ENCODE measurements at regions not wholly inside any gene's neighbourhood (a gene's known extent, or its start where the extent isn't known, plus 50 kb on each side); places are given as distances from the start of the nearest gene placed in this dataset.

DNA sequence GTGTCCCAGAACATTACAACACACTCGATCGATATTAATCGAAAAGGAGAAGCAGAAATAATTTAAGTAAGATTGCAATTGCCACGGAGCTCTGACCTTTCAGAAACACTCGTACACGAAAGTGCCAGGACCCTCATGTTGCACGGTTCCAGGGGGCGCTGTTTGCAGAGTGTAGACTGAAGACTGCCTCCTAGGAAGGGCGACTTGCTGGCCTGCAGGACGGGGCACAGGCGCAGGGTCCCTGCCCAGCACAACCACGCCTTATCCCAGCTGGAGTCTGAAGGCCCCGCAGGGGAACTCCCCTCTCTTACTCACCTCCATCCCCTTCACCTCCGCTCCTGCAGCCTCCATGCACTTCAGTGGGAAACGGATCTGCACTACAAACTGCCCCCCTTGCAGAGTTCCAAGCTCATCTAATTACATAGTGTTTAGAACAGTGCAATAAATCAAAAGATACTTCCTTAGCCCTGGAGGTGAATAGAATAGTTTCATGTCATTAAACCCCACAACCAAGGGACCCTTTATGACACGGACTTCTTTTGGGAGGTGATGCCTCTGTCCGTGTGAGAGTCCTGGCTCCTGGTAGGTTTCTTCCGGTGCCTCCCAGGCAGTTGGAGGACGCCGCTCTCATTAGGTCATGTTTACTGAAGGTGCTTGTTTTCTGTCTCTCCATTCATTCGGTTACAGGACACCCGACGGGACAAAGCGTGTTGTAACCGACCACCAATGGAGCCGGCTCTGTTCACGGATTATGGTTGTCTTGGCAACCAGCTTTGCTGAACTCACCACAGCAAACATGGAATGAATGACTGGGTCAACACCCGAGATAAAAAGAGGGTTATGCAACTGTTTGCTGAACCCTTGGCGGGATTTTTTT lies 262.2 kb downstream of the BAMBI start (continued):
- TF ChIP-seq, protein P1, sequence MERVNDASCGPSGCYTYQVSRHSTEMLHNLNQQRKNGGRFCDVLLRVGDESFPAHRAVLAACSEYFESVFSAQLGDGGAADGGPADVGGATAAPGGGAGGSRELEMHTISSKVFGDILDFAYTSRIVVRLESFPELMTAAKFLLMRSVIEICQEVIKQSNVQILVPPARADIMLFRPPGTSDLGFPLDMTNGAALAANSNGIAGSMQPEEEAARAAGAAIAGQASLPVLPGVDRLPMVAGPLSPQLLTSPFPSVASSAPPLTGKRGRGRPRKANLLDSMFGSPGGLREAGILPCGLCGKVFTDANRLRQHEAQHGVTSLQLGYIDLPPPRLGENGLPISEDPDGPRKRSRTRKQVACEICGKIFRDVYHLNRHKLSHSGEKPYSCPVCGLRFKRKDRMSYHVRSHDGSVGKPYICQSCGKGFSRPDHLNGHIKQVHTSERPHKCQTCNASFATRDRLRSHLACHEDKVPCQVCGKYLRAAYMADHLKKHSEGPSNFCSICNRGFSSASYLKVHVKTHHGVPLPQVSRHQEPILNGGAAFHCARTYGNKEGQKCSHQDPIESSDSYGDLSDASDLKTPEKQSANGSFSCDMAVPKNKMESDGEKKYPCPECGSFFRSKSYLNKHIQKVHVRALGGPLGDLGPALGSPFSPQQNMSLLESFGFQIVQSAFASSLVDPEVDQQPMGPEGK (tag by site-specific recombination; IDR thresholded peaks at IDR 0.05), result peak; percentile 77
- TF ChIP-seq KLF1 (tag by site-specific recombination; IDR thresholded peaks at IDR 0.05), result peak; percentile 59
- TF ChIP-seq ZNF830 (tag by site-specific recombination; IDR thresholded peaks at IDR 0.05; ENCODE audit: low read depth), result no peak
- peak; percentile 99 for TF ChIP-seq ZNF121 (tag by site-specific recombination; IDR thresholded peaks at IDR 0.05)
- TF ChIP-seq WT1 (tag by site-specific recombination; IDR thresholded peaks at IDR 0.05), result peak; percentile 62
- no peak for TF ChIP-seq ZNF670 (tag by site-specific recombination; IDR thresholded peaks at IDR 0.05; ENCODE audit: low read depth)
- peak; percentile 12; the same call in 1 of the 2 replicates for TF ChIP-seq SP2 (tag by site-specific recombination; IDR thresholded peaks at IDR 0.05)
- TF ChIP-seq, protein P2, sequence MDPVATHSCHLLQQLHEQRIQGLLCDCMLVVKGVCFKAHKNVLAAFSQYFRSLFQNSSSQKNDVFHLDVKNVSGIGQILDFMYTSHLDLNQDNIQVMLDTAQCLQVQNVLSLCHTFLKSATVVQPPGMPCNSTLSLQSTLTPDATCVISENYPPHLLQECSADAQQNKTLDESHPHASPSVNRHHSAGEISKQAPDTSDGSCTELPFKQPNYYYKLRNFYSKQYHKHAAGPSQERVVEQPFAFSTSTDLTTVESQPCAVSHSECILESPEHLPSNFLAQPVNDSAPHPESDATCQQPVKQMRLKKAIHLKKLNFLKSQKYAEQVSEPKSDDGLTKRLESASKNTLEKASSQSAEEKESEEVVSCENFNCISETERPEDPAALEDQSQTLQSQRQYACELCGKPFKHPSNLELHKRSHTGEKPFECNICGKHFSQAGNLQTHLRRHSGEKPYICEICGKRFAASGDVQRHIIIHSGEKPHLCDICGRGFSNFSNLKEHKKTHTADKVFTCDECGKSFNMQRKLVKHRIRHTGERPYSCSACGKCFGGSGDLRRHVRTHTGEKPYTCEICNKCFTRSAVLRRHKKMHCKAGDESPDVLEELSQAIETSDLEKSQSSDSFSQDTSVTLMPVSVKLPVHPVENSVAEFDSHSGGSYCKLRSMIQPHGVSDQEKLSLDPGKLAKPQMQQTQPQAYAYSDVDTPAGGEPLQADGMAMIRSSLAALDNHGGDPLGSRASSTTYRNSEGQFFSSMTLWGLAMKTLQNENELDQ (tag by site-specific recombination; IDR thresholded peaks at IDR 0.05; ENCODE audit: low read depth), result no peak
- TF ChIP-seq ZBTB17 (tag by site-specific recombination; IDR thresholded peaks at IDR 0.05), result peak; percentile 76
- TF ChIP-seq ZNF549 (tag by site-specific recombination; IDR thresholded peaks at IDR 0.05), result no peak
- no peak for TF ChIP-seq ZNF211 (tag by site-specific recombination; IDR thresholded peaks at IDR 0.05; ENCODE audit: low read depth)
- TF ChIP-seq ZNF2 (tag by site-specific recombination; IDR thresholded peaks at IDR 0.05), result peak; percentile 64
- peak; percentile 31; the same call in 1 of the 2 replicates for TF ChIP-seq ZBTB20 (tag by site-specific recombination; IDR thresholded peaks at IDR 0.05)
- TF ChIP-seq, protein P3, sequence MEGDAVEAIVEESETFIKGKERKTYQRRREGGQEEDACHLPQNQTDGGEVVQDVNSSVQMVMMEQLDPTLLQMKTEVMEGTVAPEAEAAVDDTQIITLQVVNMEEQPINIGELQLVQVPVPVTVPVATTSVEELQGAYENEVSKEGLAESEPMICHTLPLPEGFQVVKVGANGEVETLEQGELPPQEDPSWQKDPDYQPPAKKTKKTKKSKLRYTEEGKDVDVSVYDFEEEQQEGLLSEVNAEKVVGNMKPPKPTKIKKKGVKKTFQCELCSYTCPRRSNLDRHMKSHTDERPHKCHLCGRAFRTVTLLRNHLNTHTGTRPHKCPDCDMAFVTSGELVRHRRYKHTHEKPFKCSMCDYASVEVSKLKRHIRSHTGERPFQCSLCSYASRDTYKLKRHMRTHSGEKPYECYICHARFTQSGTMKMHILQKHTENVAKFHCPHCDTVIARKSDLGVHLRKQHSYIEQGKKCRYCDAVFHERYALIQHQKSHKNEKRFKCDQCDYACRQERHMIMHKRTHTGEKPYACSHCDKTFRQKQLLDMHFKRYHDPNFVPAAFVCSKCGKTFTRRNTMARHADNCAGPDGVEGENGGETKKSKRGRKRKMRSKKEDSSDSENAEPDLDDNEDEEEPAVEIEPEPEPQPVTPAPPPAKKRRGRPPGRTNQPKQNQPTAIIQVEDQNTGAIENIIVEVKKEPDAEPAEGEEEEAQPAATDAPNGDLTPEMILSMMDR (tag by site-specific recombination; IDR thresholded peaks at IDR 0.05), result peak; percentile 85
- TF ChIP-seq YY1 (tag by site-specific recombination; IDR thresholded peaks at IDR 0.05), result no peak
- peak; percentile 97 for TF ChIP-seq GLIS1 (tag by site-specific recombination; IDR thresholded peaks at IDR 0.05)
- peak; percentile 71 for TF ChIP-seq ZNF366 (tag by site-specific recombination; conservative IDR thresholded peaks at IDR 0.05)
- no peak for TF ChIP-seq KLF10 (tag by site-specific recombination; IDR thresholded peaks at IDR 0.05)
- TF ChIP-seq ZNF530 (tag by site-specific recombination; IDR thresholded peaks at IDR 0.05; ENCODE audit: low read depth), result no peak
- TF ChIP-seq ZNF544 (tag by site-specific recombination; IDR thresholded peaks at IDR 0.05), result no peak
- TF ChIP-seq SETDB1 (IDR thresholded peaks at IDR 0.05; ENCODE audit: insufficient read length, low read length), result peak; percentile 18
- TF ChIP-seq ZBTB1 (tag by site-specific recombination; IDR thresholded peaks at IDR 0.05), result no peak
- TF ChIP-seq ZSCAN16 (tag by site-specific recombination; IDR thresholded peaks at IDR 0.05), result peak; percentile 99
- TF ChIP-seq ZNF610 (tag by site-specific recombination; IDR thresholded peaks at IDR 0.05; ENCODE audit: borderline replicate concordance), result peak; percentile 79; the same call in 1 of the 2 replicates
- TF ChIP-seq ZNF701 (tag by site-specific recombination; IDR thresholded peaks at IDR 0.05), result no peak
- TF ChIP-seq, protein P4, sequence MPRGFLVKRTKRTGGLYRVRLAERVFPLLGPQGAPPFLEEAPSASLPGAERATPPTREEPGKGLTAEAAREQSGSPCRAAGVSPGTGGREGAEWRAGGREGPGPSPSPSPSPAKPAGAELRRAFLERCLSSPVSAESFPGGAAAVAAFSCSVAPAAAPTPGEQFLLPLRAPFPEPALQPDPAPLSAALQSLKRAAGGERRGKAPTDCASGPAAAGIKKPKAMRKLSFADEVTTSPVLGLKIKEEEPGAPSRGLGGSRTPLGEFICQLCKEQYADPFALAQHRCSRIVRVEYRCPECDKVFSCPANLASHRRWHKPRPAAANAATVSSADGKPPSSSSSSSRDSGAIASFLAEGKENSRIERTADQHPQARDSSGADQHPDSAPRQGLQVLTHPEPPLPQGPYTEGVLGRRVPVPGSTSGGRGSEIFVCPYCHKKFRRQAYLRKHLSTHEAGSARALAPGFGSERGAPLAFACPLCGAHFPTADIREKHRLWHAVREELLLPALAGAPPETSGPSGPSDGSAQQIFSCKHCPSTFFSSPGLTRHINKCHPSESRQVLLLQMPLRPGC (tag by site-specific recombination; IDR thresholded peaks at IDR 0.05), result 0 out of 2 replicates have a peak, but pooled peaks have one; percentile 15
- TF ChIP-seq ZNF292 (tag by site-specific recombination; IDR thresholded peaks at IDR 0.05; ENCODE audit: borderline replicate concordance, low read depth), result no peak
- TF ChIP-seq, protein P5, sequence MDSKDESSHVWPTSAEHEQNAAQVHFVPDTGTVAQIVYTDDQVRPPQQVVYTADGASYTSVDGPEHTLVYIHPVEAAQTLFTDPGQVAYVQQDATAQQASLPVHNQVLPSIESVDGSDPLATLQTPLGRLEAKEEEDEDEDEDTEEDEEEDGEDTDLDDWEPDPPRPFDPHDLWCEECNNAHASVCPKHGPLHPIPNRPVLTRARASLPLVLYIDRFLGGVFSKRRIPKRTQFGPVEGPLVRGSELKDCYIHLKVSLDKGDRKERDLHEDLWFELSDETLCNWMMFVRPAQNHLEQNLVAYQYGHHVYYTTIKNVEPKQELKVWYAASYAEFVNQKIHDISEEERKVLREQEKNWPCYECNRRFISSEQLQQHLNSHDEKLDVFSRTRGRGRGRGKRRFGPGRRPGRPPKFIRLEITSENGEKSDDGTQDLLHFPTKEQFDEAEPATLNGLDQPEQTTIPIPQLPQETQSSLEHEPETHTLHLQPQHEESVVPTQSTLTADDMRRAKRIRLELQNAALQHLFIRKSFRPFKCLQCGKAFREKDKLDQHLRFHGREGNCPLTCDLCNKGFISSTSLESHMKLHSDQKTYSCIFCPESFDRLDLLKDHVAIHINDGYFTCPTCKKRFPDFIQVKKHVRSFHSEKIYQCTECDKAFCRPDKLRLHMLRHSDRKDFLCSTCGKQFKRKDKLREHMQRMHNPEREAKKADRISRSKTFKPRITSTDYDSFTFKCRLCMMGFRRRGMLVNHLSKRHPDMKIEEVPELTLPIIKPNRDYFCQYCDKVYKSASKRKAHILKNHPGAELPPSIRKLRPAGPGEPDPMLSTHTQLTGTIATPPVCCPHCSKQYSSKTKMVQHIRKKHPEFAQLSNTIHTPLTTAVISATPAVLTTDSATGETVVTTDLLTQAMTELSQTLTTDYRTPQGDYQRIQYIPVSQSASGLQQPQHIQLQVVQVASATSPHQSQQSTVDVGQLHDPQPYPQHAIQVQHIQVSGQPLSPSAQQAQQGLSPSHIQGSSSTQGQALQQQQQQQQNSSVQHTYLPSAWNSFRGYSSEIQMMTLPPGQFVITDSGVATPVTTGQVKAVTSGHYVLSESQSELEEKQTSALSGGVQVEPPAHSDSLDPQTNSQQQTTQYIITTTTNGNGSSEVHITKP (tag by site-specific recombination; IDR thresholded peaks at IDR 0.05), result peak; percentile 91
